GM23338 (cell line): ENCODE measurements at regions not wholly inside any gene's neighbourhood (a gene's known extent, or its start where the extent isn't known, plus 50 kb on each side); places are given as distances from the start of the nearest gene placed in this dataset.

ENCODE experiments used
- ATAC-seq: fragments of 200-7000 bp; cut with Tn5 transposase; 3 replicates; pipeline ENCODE4 v1.9.1; 2020
- DNase-seq: peaks from one replicate; pipeline ENCODE4 v3.0.0-alpha.2; 2015; ENCODE audit warnings: low spot score
- H2AFZ ChIP-seq: fragments of 200-600 bp; sonication (generic); 2 replicates; pipeline ENCODE4 v1.8.0; 2016; ENCODE audit warnings: antibody characterized with exemption, mild to moderate bottlenecking, moderate library complexity
- H3F3A ChIP-seq: fragments of 200-600 bp; sonication (generic); replicated peaks from 2 replicates; pipeline ENCODE4 v1.8.0; 2017; ENCODE audit warnings: antibody characterized with exemption, mixed run types, low read depth
- H3K27ac ChIP-seq: fragments of 200-600 bp; sonication (generic); 2 replicates; pipeline ENCODE4 v1.6.1; 2016; ENCODE audit warnings: low read depth
- H3K27me3 ChIP-seq: fragments of 200-600 bp; sonication (generic); 2 replicates; pipeline ENCODE4 v1.8.0; 2016; ENCODE audit warnings: mild to moderate bottlenecking, mixed run types, moderate library complexity; ENCODE audit not compliant: insufficient read depth
- H3K36me3 ChIP-seq: fragments of 200-600 bp; sonication (generic); 2 replicates; pipeline ENCODE4 v1.8.0; 2016; ENCODE audit warnings: mild to moderate bottlenecking; ENCODE audit not compliant: insufficient read depth
- H3K4me1 ChIP-seq: fragments of 200-600 bp; sonication (generic); 2 replicates; pipeline ENCODE4 v1.8.0; 2016; ENCODE audit warnings: mild to moderate bottlenecking, moderate library complexity; ENCODE audit not compliant: insufficient read depth
- H3K4me2 ChIP-seq: fragments of 200-600 bp; sonication (generic); 2 replicates; pipeline ENCODE4 v1.7.1; 2017; ENCODE audit warnings: mixed run types
- H3K4me3 ChIP-seq: fragments of 200-600 bp; sonication (generic); 2 replicates; pipeline ENCODE4 v1.6.1; 2016; ENCODE audit warnings: mixed run types
- H3K79me2 ChIP-seq: fragments of 200-600 bp; sonication (generic); replicated peaks from 2 replicates; pipeline ENCODE4 v1.8.0; 2017; ENCODE audit warnings: mild to moderate bottlenecking; ENCODE audit not compliant: insufficient read depth
- H3K9me2 ChIP-seq: fragments of 200-600 bp; sonication (generic); 2 replicates; pipeline ENCODE4 v1.8.0; 2017; ENCODE audit not compliant: insufficient read depth
- H4K20me1 ChIP-seq: fragments of 200-600 bp; sonication (generic); replicated peaks from 2 replicates; pipeline ENCODE4 v1.8.0; 2017; ENCODE audit warnings: mild to moderate bottlenecking; ENCODE audit not compliant: insufficient read depth
- H3K27ac Mint-ChIP-seq: 2 replicates; pipeline ENCODE4 v1.8.0; 2020; ENCODE audit warnings: inconsistent platforms, mild to moderate bottlenecking, moderate library complexity, mixed read lengths
- H3K27me3 Mint-ChIP-seq: 3 replicates; pipeline ENCODE4 v1.8.0; 2022; ENCODE audit warnings: low read depth, mild to moderate bottlenecking, moderate library complexity, mixed read lengths, inconsistent platforms; ENCODE audit not compliant: insufficient read depth, poor library complexity
- H3K36me3 Mint-ChIP-seq: 3 replicates; pipeline ENCODE4 v1.8.0; 2021; ENCODE audit warnings: low read depth, mild to moderate bottlenecking, inconsistent platforms, moderate library complexity, mixed read lengths
- H3K4me1 Mint-ChIP-seq: 3 replicates; pipeline ENCODE4 v1.8.0; 2020; ENCODE audit warnings: mild to moderate bottlenecking, inconsistent platforms, mixed read lengths
- H3K4me3 Mint-ChIP-seq: 3 replicates; pipeline ENCODE4 v1.8.0; 2021; ENCODE audit warnings: moderate library complexity, mild to moderate bottlenecking, inconsistent platforms, mixed read lengths
- H3K9me3 Mint-ChIP-seq: 3 replicates; pipeline ENCODE4 v1.8.0; 2020; ENCODE audit warnings: moderate library complexity, mild to moderate bottlenecking, inconsistent platforms, mixed read lengths
- CREB1 ChIP-seq: fragments of 250-450 bp; sonication (Bioruptor Pico); IDR thresholded peaks from 2 replicates; pipeline ENCODE4 v1.5.0; 2020; ENCODE audit warnings: low read depth, mild to moderate bottlenecking, moderate library complexity
- EZH2 ChIP-seq: fragments of 200-600 bp; sonication (generic); IDR thresholded peaks from one replicate; pipeline ENCODE4 v1.8.0; 2017; ENCODE audit warnings: antibody characterized with exemption, mild to moderate bottlenecking, low read depth; ENCODE audit not compliant: unreplicated experiment
- EZH2phosphoT487 ChIP-seq: fragments of 200-600 bp; sonication (generic); IDR thresholded peaks from one replicate; pipeline ENCODE4 v1.8.1; 2018; ENCODE audit warnings: antibody characterized with exemption; ENCODE audit not compliant: unreplicated experiment
- JUNB ChIP-seq: IDR thresholded peaks from one replicate; pipeline ENCODE4 v1.6.1; 2016; ENCODE audit warnings: antibody characterized with exemption; ENCODE audit not compliant: unreplicated experiment
- NANOG ChIP-seq: IDR thresholded peaks from 2 replicates; pipeline ENCODE4 v1.6.1; 2016; ENCODE audit warnings: antibody characterized with exemption, borderline replicate concordance
- POLR2AphosphoS5 ChIP-seq: IDR thresholded peaks from 2 replicates; pipeline ENCODE4 v1.6.1; 2016; ENCODE audit warnings: antibody characterized with exemption, low read depth
- STAT1 ChIP-seq: IDR thresholded peaks from one replicate; pipeline ENCODE4 v1.6.1; 2016; ENCODE audit warnings: antibody characterized with exemption; ENCODE audit not compliant: unreplicated experiment
- ZNF114 ChIP-seq: fragments of 250-450 bp; sonication (Bioruptor Pico); IDR thresholded peaks from 2 replicates; pipeline ENCODE4 v1.5.0; 2020; ENCODE audit warnings: mild to moderate bottlenecking, moderate library complexity
- ZNF331 ChIP-seq: fragments of 250-450 bp; sonication (Bioruptor Pico); IDR thresholded peaks from 2 replicates; pipeline ENCODE4 v1.5.0; 2020; ENCODE audit warnings: low read depth, mild to moderate bottlenecking, moderate library complexity
- TF ChIP-seq, protein P1 (sequence below), 2 experiments: fragments of 200-600 bp in 1 of 2; sonication (generic) in 1 of 2; conservative IDR thresholded peaks; 2 replicates each; pipeline versions ENCODE4 v1.5.1 to v1.6.1; 2016 to 2017; ENCODE audit warnings: antibody characterized with exemption in 2 of 2, low read depth in 2 of 2, mild to moderate bottlenecking in 2 of 2, moderate library complexity in 1 of 2
- TF ChIP-seq, protein P2 (sequence below): IDR thresholded peaks from one replicate; pipeline ENCODE4 v1.6.1; 2018; ENCODE audit warnings: antibody characterized with exemption; ENCODE audit not compliant: unreplicated experiment
- TF ChIP-seq, protein P3 (sequence below): fragments of 250-450 bp; sonication (Bioruptor Pico); IDR thresholded peaks from 2 replicates; pipeline ENCODE4 v1.5.0; 2020; ENCODE audit warnings: mild to moderate bottlenecking, moderate library complexity

DNA sequence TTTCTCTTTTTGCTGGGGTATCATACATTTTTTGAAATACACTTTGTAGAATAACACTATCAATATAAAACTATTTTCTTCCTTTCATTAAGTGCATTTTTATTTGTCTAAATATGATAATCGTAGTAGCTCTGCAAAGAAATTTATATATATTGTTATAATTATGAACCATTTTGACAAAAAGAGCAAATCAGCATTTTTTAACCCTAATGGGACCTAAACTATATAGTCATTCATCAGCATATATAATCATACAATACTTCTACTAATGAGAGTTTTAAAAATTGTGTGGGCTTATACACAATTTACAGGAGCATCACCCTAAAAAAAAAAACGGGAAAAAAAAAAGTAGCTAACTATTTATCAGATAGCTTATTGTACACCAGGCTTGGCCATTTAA, 329.7 kb upstream of the TYRP1 start:
- Mint-ChIP-seq H3K4me1 (peaks cover 1% of the 10 kb centered on the region; the same call in 1 of the 3 replicates), H3K4me3 (no peak overlapping the region), H3K9me3 (no peaks in the 10 kb centered on the region), H3K27me3 (no peaks in the 10 kb centered on the region), H3K27ac (no peak overlapping the region), H3K36me3 (no peaks in the 10 kb centered on the region)
- TF ChIP-seq, protein P1, sequence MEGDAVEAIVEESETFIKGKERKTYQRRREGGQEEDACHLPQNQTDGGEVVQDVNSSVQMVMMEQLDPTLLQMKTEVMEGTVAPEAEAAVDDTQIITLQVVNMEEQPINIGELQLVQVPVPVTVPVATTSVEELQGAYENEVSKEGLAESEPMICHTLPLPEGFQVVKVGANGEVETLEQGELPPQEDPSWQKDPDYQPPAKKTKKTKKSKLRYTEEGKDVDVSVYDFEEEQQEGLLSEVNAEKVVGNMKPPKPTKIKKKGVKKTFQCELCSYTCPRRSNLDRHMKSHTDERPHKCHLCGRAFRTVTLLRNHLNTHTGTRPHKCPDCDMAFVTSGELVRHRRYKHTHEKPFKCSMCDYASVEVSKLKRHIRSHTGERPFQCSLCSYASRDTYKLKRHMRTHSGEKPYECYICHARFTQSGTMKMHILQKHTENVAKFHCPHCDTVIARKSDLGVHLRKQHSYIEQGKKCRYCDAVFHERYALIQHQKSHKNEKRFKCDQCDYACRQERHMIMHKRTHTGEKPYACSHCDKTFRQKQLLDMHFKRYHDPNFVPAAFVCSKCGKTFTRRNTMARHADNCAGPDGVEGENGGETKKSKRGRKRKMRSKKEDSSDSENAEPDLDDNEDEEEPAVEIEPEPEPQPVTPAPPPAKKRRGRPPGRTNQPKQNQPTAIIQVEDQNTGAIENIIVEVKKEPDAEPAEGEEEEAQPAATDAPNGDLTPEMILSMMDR (conservative IDR thresholded peaks at IDR 0.05; ENCODE audit: low read depth in 2 of 2) = no peak
- TF ChIP-seq, protein P2, sequence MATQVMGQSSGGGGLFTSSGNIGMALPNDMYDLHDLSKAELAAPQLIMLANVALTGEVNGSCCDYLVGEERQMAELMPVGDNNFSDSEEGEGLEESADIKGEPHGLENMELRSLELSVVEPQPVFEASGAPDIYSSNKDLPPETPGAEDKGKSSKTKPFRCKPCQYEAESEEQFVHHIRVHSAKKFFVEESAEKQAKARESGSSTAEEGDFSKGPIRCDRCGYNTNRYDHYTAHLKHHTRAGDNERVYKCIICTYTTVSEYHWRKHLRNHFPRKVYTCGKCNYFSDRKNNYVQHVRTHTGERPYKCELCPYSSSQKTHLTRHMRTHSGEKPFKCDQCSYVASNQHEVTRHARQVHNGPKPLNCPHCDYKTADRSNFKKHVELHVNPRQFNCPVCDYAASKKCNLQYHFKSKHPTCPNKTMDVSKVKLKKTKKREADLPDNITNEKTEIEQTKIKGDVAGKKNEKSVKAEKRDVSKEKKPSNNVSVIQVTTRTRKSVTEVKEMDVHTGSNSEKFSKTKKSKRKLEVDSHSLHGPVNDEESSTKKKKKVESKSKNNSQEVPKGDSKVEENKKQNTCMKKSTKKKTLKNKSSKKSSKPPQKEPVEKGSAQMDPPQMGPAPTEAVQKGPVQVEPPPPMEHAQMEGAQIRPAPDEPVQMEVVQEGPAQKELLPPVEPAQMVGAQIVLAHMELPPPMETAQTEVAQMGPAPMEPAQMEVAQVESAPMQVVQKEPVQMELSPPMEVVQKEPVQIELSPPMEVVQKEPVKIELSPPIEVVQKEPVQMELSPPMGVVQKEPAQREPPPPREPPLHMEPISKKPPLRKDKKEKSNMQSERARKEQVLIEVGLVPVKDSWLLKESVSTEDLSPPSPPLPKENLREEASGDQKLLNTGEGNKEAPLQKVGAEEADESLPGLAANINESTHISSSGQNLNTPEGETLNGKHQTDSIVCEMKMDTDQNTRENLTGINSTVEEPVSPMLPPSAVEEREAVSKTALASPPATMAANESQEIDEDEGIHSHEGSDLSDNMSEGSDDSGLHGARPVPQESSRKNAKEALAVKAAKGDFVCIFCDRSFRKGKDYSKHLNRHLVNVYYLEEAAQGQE = no peak
- TF ChIP-seq ZNF114 (CRISPR knock-in tag) (no peak), NANOG (no peak), POLR2AphosphoS5 (no peak), STAT1 (no peak), CREB1 (CRISPR knock-in tag) (no peak), EZH2 (no peak), JUNB (no peak), EZH2phosphoT487 (no peak), ZNF331 (CRISPR knock-in tag) (no peak)
- TF ChIP-seq, protein P3, sequence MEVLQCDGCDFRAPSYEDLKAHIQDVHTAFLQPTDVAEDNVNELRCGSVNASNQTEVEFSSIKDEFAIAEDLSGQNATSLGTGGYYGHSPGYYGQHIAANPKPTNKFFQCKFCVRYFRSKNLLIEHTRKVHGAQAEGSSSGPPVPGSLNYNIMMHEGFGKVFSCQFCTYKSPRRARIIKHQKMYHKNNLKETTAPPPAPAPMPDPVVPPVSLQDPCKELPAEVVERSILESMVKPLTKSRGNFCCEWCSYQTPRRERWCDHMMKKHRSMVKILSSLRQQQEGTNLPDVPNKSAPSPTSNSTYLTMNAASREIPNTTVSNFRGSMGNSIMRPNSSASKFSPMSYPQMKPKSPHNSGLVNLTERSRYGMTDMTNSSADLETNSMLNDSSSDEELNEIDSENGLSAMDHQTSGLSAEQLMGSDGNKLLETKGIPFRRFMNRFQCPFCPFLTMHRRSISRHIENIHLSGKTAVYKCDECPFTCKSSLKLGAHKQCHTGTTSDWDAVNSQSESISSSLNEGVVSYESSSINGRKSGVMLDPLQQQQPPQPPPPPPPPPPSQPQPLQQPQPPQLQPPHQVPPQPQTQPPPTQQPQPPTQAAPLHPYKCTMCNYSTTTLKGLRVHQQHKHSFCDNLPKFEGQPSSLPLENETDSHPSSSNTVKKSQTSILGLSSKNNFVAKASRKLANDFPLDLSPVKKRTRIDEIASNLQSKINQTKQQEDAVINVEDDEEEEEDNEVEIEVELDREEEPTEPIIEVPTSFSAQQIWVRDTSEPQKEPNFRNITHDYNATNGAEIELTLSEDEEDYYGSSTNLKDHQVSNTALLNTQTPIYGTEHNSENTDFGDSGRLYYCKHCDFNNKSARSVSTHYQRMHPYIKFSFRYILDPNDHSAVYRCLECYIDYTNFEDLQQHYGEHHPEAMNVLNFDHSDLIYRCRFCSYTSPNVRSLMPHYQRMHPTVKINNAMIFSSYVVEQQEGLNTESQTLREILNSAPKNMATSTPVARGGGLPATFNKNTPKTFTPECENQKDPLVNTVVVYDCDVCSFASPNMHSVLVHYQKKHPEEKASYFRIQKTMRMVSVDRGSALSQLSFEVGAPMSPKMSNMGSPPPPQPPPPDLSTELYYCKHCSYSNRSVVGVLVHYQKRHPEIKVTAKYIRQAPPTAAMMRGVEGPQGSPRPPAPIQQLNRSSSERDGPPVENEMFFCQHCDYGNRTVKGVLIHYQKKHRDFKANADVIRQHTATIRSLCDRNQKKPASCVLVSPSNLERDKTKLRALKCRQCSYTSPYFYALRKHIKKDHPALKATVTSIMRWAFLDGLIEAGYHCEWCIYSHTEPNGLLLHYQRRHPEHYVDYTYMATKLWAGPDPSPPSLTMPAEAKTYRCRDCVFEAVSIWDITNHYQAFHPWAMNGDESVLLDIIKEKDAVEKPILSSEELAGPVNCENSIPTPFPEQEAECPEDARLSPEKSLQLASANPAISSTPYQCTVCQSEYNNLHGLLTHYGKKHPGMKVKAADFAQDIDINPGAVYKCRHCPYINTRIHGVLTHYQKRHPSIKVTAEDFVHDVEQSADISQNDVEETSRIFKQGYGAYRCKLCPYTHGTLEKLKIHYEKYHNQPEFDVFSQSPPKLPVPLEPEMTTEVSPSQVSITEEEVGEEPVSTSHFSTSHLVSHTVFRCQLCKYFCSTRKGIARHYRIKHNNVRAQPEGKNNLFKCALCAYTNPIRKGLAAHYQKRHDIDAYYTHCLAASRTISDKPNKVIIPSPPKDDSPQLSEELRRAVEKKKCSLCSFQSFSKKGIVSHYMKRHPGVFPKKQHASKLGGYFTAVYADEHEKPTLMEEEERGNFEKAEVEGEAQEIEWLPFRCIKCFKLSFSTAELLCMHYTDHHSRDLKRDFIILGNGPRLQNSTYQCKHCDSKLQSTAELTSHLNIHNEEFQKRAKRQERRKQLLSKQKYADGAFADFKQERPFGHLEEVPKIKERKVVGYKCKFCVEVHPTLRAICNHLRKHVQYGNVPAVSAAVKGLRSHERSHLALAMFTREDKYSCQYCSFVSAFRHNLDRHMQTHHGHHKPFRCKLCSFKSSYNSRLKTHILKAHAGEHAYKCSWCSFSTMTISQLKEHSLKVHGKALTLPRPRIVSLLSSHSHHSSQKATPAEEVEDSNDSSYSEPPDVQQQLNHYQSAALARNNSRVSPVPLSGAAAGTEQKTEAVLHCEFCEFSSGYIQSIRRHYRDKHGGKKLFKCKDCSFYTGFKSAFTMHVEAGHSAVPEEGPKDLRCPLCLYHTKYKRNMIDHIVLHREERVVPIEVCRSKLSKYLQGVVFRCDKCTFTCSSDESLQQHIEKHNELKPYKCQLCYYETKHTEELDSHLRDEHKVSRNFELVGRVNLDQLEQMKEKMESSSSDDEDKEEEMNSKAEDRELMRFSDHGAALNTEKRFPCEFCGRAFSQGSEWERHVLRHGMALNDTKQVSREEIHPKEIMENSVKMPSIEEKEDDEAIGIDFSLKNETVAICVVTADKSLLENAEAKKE = no peak
- no peaks in the 10 kb centered on the region for H3F3A ChIP-seq
- H3K4me2 ChIP-seq = no peak overlapping the region
- H3K4me3 ChIP-seq = no peak overlapping the region
- H3K9me2 ChIP-seq = no peaks in the 10 kb centered on the region
- H3K79me2 ChIP-seq = no peaks in the 10 kb centered on the region
- ATAC-seq (no peak), DNase-seq (no peak)
- H3K27me3 ChIP-seq = no peaks in the 10 kb centered on the region
- H2AFZ ChIP-seq = no peak overlapping the region
- H4K20me1 ChIP-seq = no peaks in the 10 kb centered on the region
- H3K36me3 ChIP-seq = no peaks in the 10 kb centered on the region
- no peaks in the 10 kb centered on the region for H3K4me1 ChIP-seq
- no peak overlapping the region for H3K27ac ChIP-seq
